Pancreas (tissue), 10 donors: ENCODE measurements at regions not wholly inside any gene's neighbourhood (a gene's known extent, or its start where the extent isn't known, plus 50 kb on each side); places are given as distances from the start of the nearest gene placed in this dataset.

Source experiments
- ATAC-seq, 4 donors: fragments of 200-7000 bp; cut with Tn5 transposase; one replicate each; pipeline versions ENCODE4 v1.8.0 to v1.9.1; 2020; ENCODE audit warnings: mild to moderate bottlenecking in 4 of 4, moderate library complexity in 4 of 4
- DNase-seq, 6 donors: peaks; one replicate each; pipeline ENCODE4 v3.0.0-alpha.2; 2020
- FAIRE-seq: peaks from 2 replicates; lab custom pipeline; 2012; peaks lifted over from hg19 to GRCh38; lab: Jason Lieb, UNC
- H3K27ac ChIP-seq, 4 donors: fragments of 200-600 bp; sonication (generic); 1 replicate in 3 of 4; 2 replicates in 1 of 4; pipeline versions ENCODE4 v1.5.0 to v1.8.0; 2020
- H3K27me3 ChIP-seq, 4 donors: fragments of 200-600 bp; one replicate each; pipeline ENCODE4 v1.8.0; 2021
- H3K36me3 ChIP-seq, 3 donors: fragments of 200-600 bp; sonication (generic) in 1 of 3; one replicate each; pipeline versions ENCODE4 v1.5.0 to v1.8.0; 2020 to 2021
- H3K4me1 ChIP-seq, 3 donors: fragments of 200-600 bp; one replicate each; pipeline ENCODE4 v1.8.0; 2021
- H3K4me3 ChIP-seq, 4 donors: fragments of 200-600 bp; sonication (generic) in 2 of 4; one replicate each; pipeline versions ENCODE4 v1.5.0 to v1.8.0; 2020 to 2021
- H3K9me3 ChIP-seq, 4 donors: fragments of 200-600 bp; one replicate each; pipeline ENCODE4 v1.8.0; 2021
- WGBS, 2 donors: extraction: QIAGEN DNeasy Blood & Tissue Kit; methylation state at CpG; one replicate each; pipeline ENCODE4 v1.1.7; 2013; 5-methylcytosine and 5-hydroxymethylcytosine counted together
- intact Hi-C, 3 donors: fragments of 100-400 bp; cut with DNase I; formaldehyde crosslinking; loops; one replicate each; pipeline versions ENCODE4 v1.11.1 to v1.14.2; 2022
- TF ChIP-seq, protein P1 (sequence below), 4 donors: fragments of 200-600 bp; sonication (generic) in 3 of 4; IDR thresholded peaks; one replicate each; pipeline versions ENCODE4 v1.5.0 to v1.8.0; 2021; ENCODE audit warnings: antibody characterized with exemption in 4 of 4
- donor health status: healthy with polysubstance abuse.
- donor health status: DM: no; HTN: no; CAD: no; lungs with moderate emphysema.
- donor health status: DM: no; HTN: no; CAD: no.
- donor health status: control.
- donor health status: control.
- donor health status: Bipolar disorder and iron deficiency.
- donor health status: DM: yes; HTN: yes; CAD: no.
- donor health status: DM: no; HTN: no; CAD: no.
- donor health status: DM: no; HTN: no; CAD: no.
- donor health status: DM: yes; HTN: yes; CAD: no.

GRCh38 chr1:64392109-64392508, 77.8 kb upstream of the CACHD1 start:
- ATAC-seq = peak; percentile 43 to 85 (median 76)

GRCh38 chr1:64393790-64394189, 76.1 kb upstream of the CACHD1 start:
- WGBS, 2 donors = 80 to 91% methylated on average over 2 of the region's 2 CpGs

More at GRCh38 chr1:64392109-64392508, 77.8 kb upstream of the CACHD1 start:
- DNase-seq = peak in 3 of 6 donors; percentile 10 to 45 (median 19)
- H3K4me1 ChIP-seq = no peaks in the 10 kb centered on the region
- no peaks in the 10 kb centered on the region for H3K36me3 ChIP-seq
- no peak overlapping the region for H3K4me3 ChIP-seq
- no peaks in the 10 kb centered on the region for H3K27me3 ChIP-seq
- FAIRE-seq = no peak
- intact Hi-C loops = no loop called here
- H3K27ac ChIP-seq = no peak overlapping the region
- TF ChIP-seq, protein P1, sequence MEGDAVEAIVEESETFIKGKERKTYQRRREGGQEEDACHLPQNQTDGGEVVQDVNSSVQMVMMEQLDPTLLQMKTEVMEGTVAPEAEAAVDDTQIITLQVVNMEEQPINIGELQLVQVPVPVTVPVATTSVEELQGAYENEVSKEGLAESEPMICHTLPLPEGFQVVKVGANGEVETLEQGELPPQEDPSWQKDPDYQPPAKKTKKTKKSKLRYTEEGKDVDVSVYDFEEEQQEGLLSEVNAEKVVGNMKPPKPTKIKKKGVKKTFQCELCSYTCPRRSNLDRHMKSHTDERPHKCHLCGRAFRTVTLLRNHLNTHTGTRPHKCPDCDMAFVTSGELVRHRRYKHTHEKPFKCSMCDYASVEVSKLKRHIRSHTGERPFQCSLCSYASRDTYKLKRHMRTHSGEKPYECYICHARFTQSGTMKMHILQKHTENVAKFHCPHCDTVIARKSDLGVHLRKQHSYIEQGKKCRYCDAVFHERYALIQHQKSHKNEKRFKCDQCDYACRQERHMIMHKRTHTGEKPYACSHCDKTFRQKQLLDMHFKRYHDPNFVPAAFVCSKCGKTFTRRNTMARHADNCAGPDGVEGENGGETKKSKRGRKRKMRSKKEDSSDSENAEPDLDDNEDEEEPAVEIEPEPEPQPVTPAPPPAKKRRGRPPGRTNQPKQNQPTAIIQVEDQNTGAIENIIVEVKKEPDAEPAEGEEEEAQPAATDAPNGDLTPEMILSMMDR (IDR thresholded peaks at IDR 0.05) = no peak
- H3K9me3 ChIP-seq = no peaks in the 10 kb centered on the region
- 15 to 26% methylated on average over 2 of the region's 2 CpGs for WGBS, 2 donors

GRCh38 chr1:64396817-64397216, 73.1 kb upstream of the CACHD1 start:
- no peaks in the 10 kb centered on the region for H3K4me1 ChIP-seq
- no peak overlapping the region for H3K27ac ChIP-seq
- FAIRE-seq (no peak), DNase-seq (no peak), ATAC-seq (no peak)
- WGBS, 2 donors = 79 to 84% methylated on average over 4 of the region's 4 CpGs
- TF ChIP-seq, protein P1 (IDR thresholded peaks at IDR 0.05) = no peak
- H3K9me3 ChIP-seq = no peaks in the 10 kb centered on the region
- intact Hi-C loops = no loop called here
- no peak overlapping the region for H3K4me3 ChIP-seq
- no peaks in the 10 kb centered on the region for H3K36me3 ChIP-seq
- no peaks in the 10 kb centered on the region for H3K27me3 ChIP-seq

More at GRCh38 chr1:64393790-64394189, 76.1 kb upstream of the CACHD1 start:
- ATAC-seq = no peak
- FAIRE-seq = no peak
- intact Hi-C loops = no loop called here
- Histone ChIP-seq H3K27ac (no peak overlapping the region), H3K4me3 (no peak overlapping the region), H3K4me1 (no peaks in the 10 kb centered on the region), H3K36me3 (no peaks in the 10 kb centered on the region), H3K9me3 (no peaks in the 10 kb centered on the region), H3K27me3 (no peaks in the 10 kb centered on the region)
- TF ChIP-seq, protein P1 (IDR thresholded peaks at IDR 0.05) = no peak
- DNase-seq = no peak

GRCh38 chr1:64397541-64397940, 72.4 kb upstream of the CACHD1 start:
- intact Hi-C loops = no loop called here
- DNase-seq = no peak
- Histone ChIP-seq H3K27me3 (no peaks in the 10 kb centered on the region), H3K27ac (no peak overlapping the region), H3K4me3 (no peak overlapping the region), H3K36me3 (no peaks in the 10 kb centered on the region), H3K4me1 (no peaks in the 10 kb centered on the region), H3K9me3 (no peaks in the 10 kb centered on the region)
- no peak for FAIRE-seq
- 64 to 74% methylated on average over 2 of the region's 2 CpGs for WGBS, 2 donors
- ATAC-seq = no peak
- TF ChIP-seq, protein P1 (IDR thresholded peaks at IDR 0.05) = no peak

GRCh38 chr1:64398936-64399335, 71.0 kb upstream of the CACHD1 start:
- no peak for ATAC-seq
- Histone ChIP-seq H3K4me3 (no peak overlapping the region), H3K36me3 (no peaks in the 10 kb centered on the region), H3K27ac (no peak overlapping the region), H3K27me3 (no peaks in the 10 kb centered on the region), H3K9me3 (no peaks in the 10 kb centered on the region), H3K4me1 (no peaks in the 10 kb centered on the region)
- WGBS, 2 donors = 81 to 82% methylated on average over 5 of the region's 5 CpGs
- FAIRE-seq = no peak
- TF ChIP-seq, protein P1 (IDR thresholded peaks at IDR 0.05) = no peak
- DNase-seq = no peak
- intact Hi-C loops = no loop called here
